COLO668 (cell line): ENCODE measurements at regions not wholly inside any gene's neighbourhood (a gene's known extent, or its start where the extent isn't known, plus 50 kb on each side); places are given as distances from the start of the nearest gene placed in this dataset.
A peak's percentile ranks its signal among the peaks of the same experiment; 100 is the strongest.

Experiments
- DNase-seq: peaks from one replicate; lab custom pipeline; 2025; ENCODE audit not compliant: unreplicated experiment; lab: John Stamatoyannopoulos, UW

GRCh38 chrX:110408949-110409588 lies 50.4 kb downstream of the RTL9 start:
- DNase-seq, result no peak

GRCh38 chrX:110409925-110410324 lies 51.3 kb downstream of the RTL9 start:
- DNase-seq, result no peak

DNA sequence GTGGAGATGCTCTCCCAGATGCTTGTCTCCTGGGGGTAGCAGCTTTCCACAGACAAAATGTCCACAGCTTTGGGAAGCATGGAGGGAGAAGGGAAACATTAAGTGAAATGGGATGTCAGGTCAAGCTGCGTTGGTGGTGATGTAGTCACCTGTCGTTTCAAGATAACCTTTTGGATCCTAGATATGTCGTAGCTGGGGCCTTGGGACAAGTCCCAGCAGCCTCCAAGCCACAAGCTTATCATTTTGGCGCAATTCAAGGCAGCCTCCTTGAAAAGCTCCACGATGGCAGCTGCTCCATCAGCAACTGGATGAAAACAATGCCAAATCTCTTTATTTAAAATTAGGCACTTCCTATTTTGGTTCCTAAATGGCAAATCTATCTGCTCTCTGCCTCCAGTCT lies 52.0 kb downstream of the RTL9 start:
- no peak for DNase-seq

- DNase-seq, result peak; percentile 57
Measured at GRCh38 chrX:110412971-110413726, 54.5 kb downstream of the RTL9 start.

DNA sequence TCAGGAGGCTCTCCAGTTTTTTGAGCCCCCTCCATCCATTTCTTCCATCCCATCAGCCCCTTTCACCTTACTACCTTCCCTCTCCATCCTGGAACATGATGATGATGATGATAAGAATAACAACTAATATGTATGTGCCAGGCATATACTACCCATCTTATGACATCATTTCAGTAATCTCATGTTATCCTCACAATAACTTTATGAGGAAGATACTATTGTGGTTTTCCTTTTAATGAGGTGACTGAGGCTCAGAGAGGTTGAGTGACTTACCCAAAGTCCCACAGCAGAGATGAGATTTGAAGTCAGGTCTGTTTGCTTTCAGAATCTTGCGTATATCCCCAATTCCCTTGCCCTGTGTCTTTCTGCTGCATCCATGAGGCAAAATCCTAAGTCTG lies 55.1 kb downstream of the RTL9 start:
- no peak for DNase-seq

DNA sequence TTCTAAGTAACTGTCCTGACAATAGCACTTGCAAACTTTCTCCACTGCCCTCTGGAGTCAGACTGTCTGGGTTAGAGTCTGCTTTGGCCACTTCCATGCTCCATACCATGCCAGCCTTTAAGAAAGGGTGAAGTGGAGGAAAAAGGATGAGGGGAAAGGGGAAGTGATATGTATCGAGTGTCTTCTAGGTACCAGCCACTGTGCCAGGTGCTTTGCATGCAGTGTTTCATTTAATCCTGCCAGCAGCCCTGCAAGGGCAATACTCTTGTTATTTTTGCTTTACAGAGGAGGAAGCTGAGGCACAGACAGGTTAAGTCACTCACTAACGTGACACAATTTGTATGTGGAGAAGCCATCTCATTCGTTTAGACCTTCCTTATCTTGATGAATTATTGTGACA lies 55.6 kb downstream of the RTL9 start:
- DNase-seq, result no peak

- DNase-seq, result no peak
Measured at GRCh38 chrX:110414679-110415439, 56.2 kb downstream of the RTL9 start.

DNA sequence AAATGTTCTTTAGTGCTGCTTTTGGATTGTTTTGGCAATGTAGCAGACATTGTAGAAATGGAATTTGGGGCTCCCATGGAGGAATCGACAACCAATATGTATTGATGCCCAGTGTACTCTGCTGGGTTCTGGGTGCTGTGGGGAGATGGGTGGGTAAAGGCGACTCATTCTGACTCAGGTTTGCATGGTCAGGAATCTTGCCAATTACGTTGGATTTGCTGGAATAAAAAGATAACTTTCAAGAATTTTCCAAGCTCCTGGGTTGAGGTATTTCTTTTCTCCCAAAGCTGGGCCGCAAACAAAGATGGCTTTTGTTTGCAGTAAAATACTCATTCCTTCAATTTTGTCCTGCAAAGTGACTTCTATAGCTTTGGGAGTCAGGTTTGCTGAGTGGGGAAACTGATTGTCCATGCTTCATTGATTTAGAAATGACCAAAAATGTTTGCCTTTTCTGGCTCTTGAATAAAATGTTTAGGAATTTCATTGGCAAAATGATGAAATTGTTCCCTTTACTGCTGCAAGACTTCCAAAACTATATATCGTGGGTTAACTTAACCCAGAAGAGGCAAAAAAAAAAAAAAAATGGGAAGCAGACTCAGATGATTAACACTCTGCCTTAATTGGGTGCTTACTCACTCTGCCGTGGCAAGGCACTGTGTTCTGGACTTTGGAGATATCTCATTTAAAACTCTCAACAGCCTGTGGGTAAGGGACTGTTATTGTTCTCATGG lies 57.0 kb downstream of the RTL9 start:
- DNase-seq, result no peak

- no peak for DNase-seq
Measured at GRCh38 chrX:110417128-110417527, 58.5 kb downstream of the RTL9 start.

- peak; percentile 6 for DNase-seq
Measured at GRCh38 chrX:110418316-110419235, 59.9 kb downstream of the RTL9 start.

GRCh38 chrX:110419512-110419911 lies 60.9 kb downstream of the RTL9 start:
- DNase-seq, result no peak

- DNase-seq, result no peak
Measured at GRCh38 chrX:110420771-110421499, 62.3 kb downstream of the RTL9 start.

GRCh38 chrX:110421500-110422455 lies 63.1 kb downstream of the RTL9 start:
- DNase-seq, result no peak

GRCh38 chrX:110425222-110426154 lies 66.8 kb downstream of the RTL9 start:
- DNase-seq, result no peak

GRCh38 chrX:110426155-110426504 lies 67.5 kb downstream of the RTL9 start:
- DNase-seq, result no peak

DNA sequence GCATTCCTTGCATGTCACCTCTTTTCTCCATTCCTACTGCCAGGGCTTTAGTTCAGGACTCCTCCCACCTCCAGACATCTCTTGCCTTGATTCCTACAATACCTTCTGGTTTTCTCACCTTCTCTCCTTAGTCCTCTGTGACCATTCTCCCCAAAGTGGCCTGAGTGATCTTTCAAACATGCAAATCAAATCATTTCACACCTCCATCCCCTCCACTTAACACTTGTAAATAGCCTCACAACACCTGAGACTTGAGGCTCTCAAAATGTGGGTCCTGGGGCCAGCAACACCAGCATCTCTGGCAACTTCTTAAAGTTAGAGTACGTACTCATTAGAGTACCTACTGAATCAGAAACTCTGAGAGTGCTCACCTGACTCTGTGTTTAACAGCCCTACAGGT lies 68.4 kb downstream of the RTL9 start:
- no peak for DNase-seq

GRCh38 chrX:110428144-110428543 lies 69.5 kb downstream of the RTL9 start:
- DNase-seq, result no peak
